SK-N-SH treated with all-trans-retinoic acid at 6 μM for 48 hours (cell line): ENCODE measurements at regions not wholly inside any gene's neighbourhood (a gene's known extent, or its start where the extent isn't known, plus 50 kb on each side); places are given as distances from the start of the nearest gene placed in this dataset.

Experiments used
- CSRNP3 ChIP-seq: fragments of 250-450 bp; sonication (Bioruptor Pico); IDR thresholded peaks from 2 replicates; pipeline ENCODE4 v1.5.1; 2021; ENCODE audit warnings: mild to moderate bottlenecking, moderate library complexity
- ESRRG ChIP-seq: fragments of 250-450 bp; sonication (Bioruptor Pico); IDR thresholded peaks from 2 replicates; pipeline ENCODE4 v1.6.1; 2021; ENCODE audit warnings: mild to moderate bottlenecking
- PATZ1 ChIP-seq: fragments of 250-450 bp; sonication (Bioruptor Pico); IDR thresholded peaks from 2 replicates; pipeline ENCODE4 v1.8.0; 2020; ENCODE audit warnings: mild to moderate bottlenecking, moderate library complexity, borderline replicate concordance
- POU6F1 ChIP-seq: fragments of 250-450 bp; sonication (Bioruptor Pico); IDR thresholded peaks from 2 replicates; pipeline ENCODE4 v1.8.0; 2021; ENCODE audit warnings: low read depth, mild to moderate bottlenecking, moderate library complexity, borderline replicate concordance
- RARB ChIP-seq: fragments of 250-450 bp; sonication (Bioruptor Pico); IDR thresholded peaks from 2 replicates; pipeline ENCODE4 v1.8.0; 2021; ENCODE audit warnings: mild to moderate bottlenecking, moderate library complexity
- ZFP3 ChIP-seq: fragments of 250-450 bp; sonication (Bioruptor Pico); IDR thresholded peaks from 2 replicates; pipeline ENCODE4 v1.5.0; 2020; ENCODE audit warnings: mild to moderate bottlenecking, moderate library complexity
- ZFP30 ChIP-seq: fragments of 450-650 bp; formaldehyde crosslinking; IDR thresholded peaks from 2 replicates; pipeline ENCODE4 v1.5.0; 2022; ENCODE audit warnings: mild to moderate bottlenecking, moderate library complexity
- ZNF70 ChIP-seq: fragments of 450-650 bp; formaldehyde crosslinking; IDR thresholded peaks from 2 replicates; pipeline ENCODE4 v1.5.0; 2020; ENCODE audit warnings: mild to moderate bottlenecking, moderate library complexity

GRCh38 chr2:5368263-5368662 is 323.9 kb upstream of the SOX11 start:
- no peak for TF ChIP-seq PATZ1
- TF ChIP-seq ZFP3 (CRISPR knock-in tag) = no peak
- TF ChIP-seq ZNF70 = no peak
- no peak for TF ChIP-seq POU6F1
- TF ChIP-seq ZFP30 (CRISPR knock-in tag) = no peak
- no peak for TF ChIP-seq RARB (CRISPR knock-in tag)
- TF ChIP-seq CSRNP3 = no peak
- TF ChIP-seq ESRRG (CRISPR knock-in tag) = no peak
